GM23338 (cell line): ENCODE measurements at regions not wholly inside any gene's neighbourhood (a gene's known extent, or its start where the extent isn't known, plus 50 kb on each side); places are given as distances from the start of the nearest gene placed in this dataset.

Source experiments
- ATAC-seq: fragments of 200-7000 bp; cut with Tn5 transposase; 3 replicates; pipeline ENCODE4 v1.9.1; 2020
- DNase-seq: peaks from one replicate; pipeline ENCODE4 v3.0.0-alpha.2; 2015; ENCODE audit warnings: low spot score
- H2AFZ ChIP-seq: fragments of 200-600 bp; sonication (generic); 2 replicates; pipeline ENCODE4 v1.8.0; 2016; ENCODE audit warnings: antibody characterized with exemption, mild to moderate bottlenecking, moderate library complexity
- H3F3A ChIP-seq: fragments of 200-600 bp; sonication (generic); replicated peaks from 2 replicates; pipeline ENCODE4 v1.8.0; 2017; ENCODE audit warnings: antibody characterized with exemption, mixed run types, low read depth
- H3K27ac ChIP-seq: fragments of 200-600 bp; sonication (generic); 2 replicates; pipeline ENCODE4 v1.6.1; 2016; ENCODE audit warnings: low read depth
- H3K27me3 ChIP-seq: fragments of 200-600 bp; sonication (generic); 2 replicates; pipeline ENCODE4 v1.8.0; 2016; ENCODE audit warnings: mild to moderate bottlenecking, mixed run types, moderate library complexity; ENCODE audit not compliant: insufficient read depth
- H3K36me3 ChIP-seq: fragments of 200-600 bp; sonication (generic); 2 replicates; pipeline ENCODE4 v1.8.0; 2016; ENCODE audit warnings: mild to moderate bottlenecking; ENCODE audit not compliant: insufficient read depth
- H3K4me1 ChIP-seq: fragments of 200-600 bp; sonication (generic); 2 replicates; pipeline ENCODE4 v1.8.0; 2016; ENCODE audit warnings: mild to moderate bottlenecking, moderate library complexity; ENCODE audit not compliant: insufficient read depth
- H3K4me2 ChIP-seq: fragments of 200-600 bp; sonication (generic); 2 replicates; pipeline ENCODE4 v1.7.1; 2017; ENCODE audit warnings: mixed run types
- H3K4me3 ChIP-seq: fragments of 200-600 bp; sonication (generic); 2 replicates; pipeline ENCODE4 v1.6.1; 2016; ENCODE audit warnings: mixed run types
- H3K79me2 ChIP-seq: fragments of 200-600 bp; sonication (generic); replicated peaks from 2 replicates; pipeline ENCODE4 v1.8.0; 2017; ENCODE audit warnings: mild to moderate bottlenecking; ENCODE audit not compliant: insufficient read depth
- H3K9me2 ChIP-seq: fragments of 200-600 bp; sonication (generic); 2 replicates; pipeline ENCODE4 v1.8.0; 2017; ENCODE audit not compliant: insufficient read depth
- H4K20me1 ChIP-seq: fragments of 200-600 bp; sonication (generic); replicated peaks from 2 replicates; pipeline ENCODE4 v1.8.0; 2017; ENCODE audit warnings: mild to moderate bottlenecking; ENCODE audit not compliant: insufficient read depth
- H3K27ac Mint-ChIP-seq: 2 replicates; pipeline ENCODE4 v1.8.0; 2020; ENCODE audit warnings: inconsistent platforms, mild to moderate bottlenecking, moderate library complexity, mixed read lengths
- H3K27me3 Mint-ChIP-seq: 3 replicates; pipeline ENCODE4 v1.8.0; 2022; ENCODE audit warnings: low read depth, mild to moderate bottlenecking, moderate library complexity, mixed read lengths, inconsistent platforms; ENCODE audit not compliant: insufficient read depth, poor library complexity
- H3K36me3 Mint-ChIP-seq: 3 replicates; pipeline ENCODE4 v1.8.0; 2021; ENCODE audit warnings: low read depth, mild to moderate bottlenecking, inconsistent platforms, moderate library complexity, mixed read lengths
- H3K4me1 Mint-ChIP-seq: 3 replicates; pipeline ENCODE4 v1.8.0; 2020; ENCODE audit warnings: mild to moderate bottlenecking, inconsistent platforms, mixed read lengths
- H3K4me3 Mint-ChIP-seq: 3 replicates; pipeline ENCODE4 v1.8.0; 2021; ENCODE audit warnings: moderate library complexity, mild to moderate bottlenecking, inconsistent platforms, mixed read lengths
- H3K9me3 Mint-ChIP-seq: 3 replicates; pipeline ENCODE4 v1.8.0; 2020; ENCODE audit warnings: moderate library complexity, mild to moderate bottlenecking, inconsistent platforms, mixed read lengths
- CREB1 ChIP-seq: fragments of 250-450 bp; sonication (Bioruptor Pico); IDR thresholded peaks from 2 replicates; pipeline ENCODE4 v1.5.0; 2020; ENCODE audit warnings: low read depth, mild to moderate bottlenecking, moderate library complexity
- POLR2AphosphoS5 ChIP-seq: IDR thresholded peaks from 2 replicates; pipeline ENCODE4 v1.6.1; 2016; ENCODE audit warnings: antibody characterized with exemption, low read depth
- STAT1 ChIP-seq: IDR thresholded peaks from one replicate; pipeline ENCODE4 v1.6.1; 2016; ENCODE audit warnings: antibody characterized with exemption; ENCODE audit not compliant: unreplicated experiment
- ZNF114 ChIP-seq: fragments of 250-450 bp; sonication (Bioruptor Pico); IDR thresholded peaks from 2 replicates; pipeline ENCODE4 v1.5.0; 2020; ENCODE audit warnings: mild to moderate bottlenecking, moderate library complexity
- TF ChIP-seq, protein P1 (sequence below): IDR thresholded peaks from one replicate; pipeline ENCODE4 v1.6.1; 2018; ENCODE audit warnings: antibody characterized with exemption; ENCODE audit not compliant: unreplicated experiment
- TF ChIP-seq, protein P2 (sequence below): IDR thresholded peaks from 2 replicates; pipeline ENCODE4 v1.6.1; 2016; ENCODE audit warnings: antibody characterized with exemption

DNA sequence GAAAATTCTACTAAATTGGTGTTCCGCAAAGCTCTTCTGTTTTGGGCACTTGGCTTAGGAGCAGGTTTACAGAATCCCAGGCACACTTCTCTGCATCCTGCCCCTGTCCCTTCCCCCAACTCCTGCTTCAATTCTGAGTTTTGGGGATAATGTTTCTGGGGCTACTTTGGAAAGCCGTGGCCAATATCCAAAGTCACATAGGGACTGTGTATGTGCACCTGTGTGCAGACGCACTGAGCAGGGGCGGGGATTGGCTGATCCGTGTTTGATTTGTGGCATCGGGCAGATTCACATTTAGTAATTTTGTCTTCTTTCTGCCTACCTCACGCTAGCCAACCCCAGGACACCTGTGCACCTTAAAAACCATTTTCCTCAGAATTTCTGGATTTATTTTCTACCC, 491.9 kb downstream of the SIPA1L2 start:
- no peak overlapping the region for H3K4me2 ChIP-seq
- Mint-ChIP-seq H3K4me1 (peaks cover 60% of the 10 kb centered on the region), H3K4me3 (no peak overlapping the region), H3K36me3 (peaks cover 83% of the 10 kb centered on the region), H3K9me3 (peaks cover 41% of the 10 kb centered on the region), H3K27ac (peak overlapping the region; percentile 44), H3K27me3 (peaks cover 30% of the 10 kb centered on the region)
- no peaks in the 10 kb centered on the region for H3K9me2 ChIP-seq
- H3K27me3 ChIP-seq = no peaks in the 10 kb centered on the region
- DNase-seq = no peak
- H3K36me3 ChIP-seq = peaks cover 16% of the 10 kb centered on the region
- peak overlapping the region; percentile 84 for H3K27ac ChIP-seq
- peaks cover 50% of the 10 kb centered on the region for H3K4me1 ChIP-seq
- peaks cover 42% of the 10 kb centered on the region for H3K79me2 ChIP-seq
- peaks cover 29% of the 10 kb centered on the region for H3F3A ChIP-seq
- no peak overlapping the region for H2AFZ ChIP-seq
- H3K4me3 ChIP-seq = no peak overlapping the region
- H4K20me1 ChIP-seq = peaks cover 20% of the 10 kb centered on the region; the same call in 1 of the 2 replicates
- ATAC-seq = no peak
- TF ChIP-seq CREB1 (CRISPR knock-in tag) = no peak
- peak; percentile 42 for TF ChIP-seq POLR2AphosphoS5

DNA sequence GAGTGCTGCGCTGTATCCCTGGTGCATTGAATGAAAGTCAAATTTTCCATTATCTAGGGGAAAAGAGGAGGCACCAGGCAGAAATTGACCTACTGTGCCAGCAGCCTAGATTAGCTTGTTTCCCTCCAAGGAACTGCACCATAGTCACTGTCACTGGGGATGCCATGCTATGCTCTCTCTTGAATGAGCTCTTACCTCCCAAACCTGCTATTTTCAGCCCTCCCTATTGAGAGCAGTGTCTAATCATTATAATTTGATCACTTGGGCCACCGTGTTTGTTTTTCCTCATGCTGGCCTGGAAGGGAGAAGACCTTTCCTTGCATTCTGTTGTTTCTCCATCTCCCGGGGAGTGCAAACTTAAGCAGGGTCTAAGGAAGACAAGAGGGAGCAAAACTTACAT, 492.9 kb downstream of the SIPA1L2 start:
- no peak overlapping the region for H2AFZ ChIP-seq
- no peak overlapping the region for H3K4me2 ChIP-seq
- peaks cover 51% of the 10 kb centered on the region for H3K79me2 ChIP-seq
- peaks cover 29% of the 10 kb centered on the region for H3F3A ChIP-seq
- Mint-ChIP-seq H3K9me3 (peaks cover 41% of the 10 kb centered on the region), H3K27me3 (peaks cover 30% of the 10 kb centered on the region), H3K4me3 (no peak overlapping the region), H3K4me1 (peaks cover 65% of the 10 kb centered on the region), H3K36me3 (peaks cover 90% of the 10 kb centered on the region), H3K27ac (0 out of 2 replicates have a peak overlapping the region, but pooled peaks have one; percentile 12)
- H3K9me2 ChIP-seq = no peaks in the 10 kb centered on the region
- H4K20me1 ChIP-seq = peaks cover 20% of the 10 kb centered on the region; the same call in 1 of the 2 replicates
- no peak overlapping the region for H3K4me3 ChIP-seq
- ATAC-seq = no peak
- peak; percentile 73 for TF ChIP-seq POLR2AphosphoS5
- TF ChIP-seq, protein P1, sequence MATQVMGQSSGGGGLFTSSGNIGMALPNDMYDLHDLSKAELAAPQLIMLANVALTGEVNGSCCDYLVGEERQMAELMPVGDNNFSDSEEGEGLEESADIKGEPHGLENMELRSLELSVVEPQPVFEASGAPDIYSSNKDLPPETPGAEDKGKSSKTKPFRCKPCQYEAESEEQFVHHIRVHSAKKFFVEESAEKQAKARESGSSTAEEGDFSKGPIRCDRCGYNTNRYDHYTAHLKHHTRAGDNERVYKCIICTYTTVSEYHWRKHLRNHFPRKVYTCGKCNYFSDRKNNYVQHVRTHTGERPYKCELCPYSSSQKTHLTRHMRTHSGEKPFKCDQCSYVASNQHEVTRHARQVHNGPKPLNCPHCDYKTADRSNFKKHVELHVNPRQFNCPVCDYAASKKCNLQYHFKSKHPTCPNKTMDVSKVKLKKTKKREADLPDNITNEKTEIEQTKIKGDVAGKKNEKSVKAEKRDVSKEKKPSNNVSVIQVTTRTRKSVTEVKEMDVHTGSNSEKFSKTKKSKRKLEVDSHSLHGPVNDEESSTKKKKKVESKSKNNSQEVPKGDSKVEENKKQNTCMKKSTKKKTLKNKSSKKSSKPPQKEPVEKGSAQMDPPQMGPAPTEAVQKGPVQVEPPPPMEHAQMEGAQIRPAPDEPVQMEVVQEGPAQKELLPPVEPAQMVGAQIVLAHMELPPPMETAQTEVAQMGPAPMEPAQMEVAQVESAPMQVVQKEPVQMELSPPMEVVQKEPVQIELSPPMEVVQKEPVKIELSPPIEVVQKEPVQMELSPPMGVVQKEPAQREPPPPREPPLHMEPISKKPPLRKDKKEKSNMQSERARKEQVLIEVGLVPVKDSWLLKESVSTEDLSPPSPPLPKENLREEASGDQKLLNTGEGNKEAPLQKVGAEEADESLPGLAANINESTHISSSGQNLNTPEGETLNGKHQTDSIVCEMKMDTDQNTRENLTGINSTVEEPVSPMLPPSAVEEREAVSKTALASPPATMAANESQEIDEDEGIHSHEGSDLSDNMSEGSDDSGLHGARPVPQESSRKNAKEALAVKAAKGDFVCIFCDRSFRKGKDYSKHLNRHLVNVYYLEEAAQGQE = no peak
- TF ChIP-seq, protein P2, sequence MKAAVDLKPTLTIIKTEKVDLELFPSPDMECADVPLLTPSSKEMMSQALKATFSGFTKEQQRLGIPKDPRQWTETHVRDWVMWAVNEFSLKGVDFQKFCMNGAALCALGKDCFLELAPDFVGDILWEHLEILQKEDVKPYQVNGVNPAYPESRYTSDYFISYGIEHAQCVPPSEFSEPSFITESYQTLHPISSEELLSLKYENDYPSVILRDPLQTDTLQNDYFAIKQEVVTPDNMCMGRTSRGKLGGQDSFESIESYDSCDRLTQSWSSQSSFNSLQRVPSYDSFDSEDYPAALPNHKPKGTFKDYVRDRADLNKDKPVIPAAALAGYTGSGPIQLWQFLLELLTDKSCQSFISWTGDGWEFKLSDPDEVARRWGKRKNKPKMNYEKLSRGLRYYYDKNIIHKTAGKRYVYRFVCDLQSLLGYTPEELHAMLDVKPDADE = no peak
- no peak for TF ChIP-seq ZNF114 (CRISPR knock-in tag)
- no peak for TF ChIP-seq STAT1
- peaks cover 54% of the 10 kb centered on the region for H3K4me1 ChIP-seq
- H3K36me3 ChIP-seq = peaks cover 16% of the 10 kb centered on the region
- H3K27ac ChIP-seq = peak overlapping the region; percentile 84
- DNase-seq = no peak
- H3K27me3 ChIP-seq = no peaks in the 10 kb centered on the region
